GM21526 (cell line): ENCODE measurements at regions not wholly inside any gene's neighbourhood (a gene's known extent, or its start where the extent isn't known, plus 50 kb on each side); places are given as distances from the start of the nearest gene placed in this dataset.

ENCODE experiments used
- ATAC-seq: cut with Tn5 transposase; IDR thresholded peaks from one replicate; pipeline ENCODE4 v1.9.1; 2021; ENCODE audit warnings: moderate library complexity; ENCODE audit not compliant: unreplicated experiment, low FRiP score

- no peak for ATAC-seq
Measured at GRCh38 chr18:78687736-78688135, 291.9 kb upstream of the SALL3 start.

GRCh38 chr18:78688249-78688648, 291.4 kb upstream of the SALL3 start:
- ATAC-seq = no peak

GRCh38 chr18:78688916-78689315, 290.7 kb upstream of the SALL3 start:
- ATAC-seq = no peak

GRCh38 chr18:78689606-78690005, 290.0 kb upstream of the SALL3 start:
- no peak for ATAC-seq

- ATAC-seq = no peak
Measured at GRCh38 chr18:78692105-78692504, 287.5 kb upstream of the SALL3 start.

GRCh38 chr18:78693429-78693828, 286.2 kb upstream of the SALL3 start:
- ATAC-seq = no peak

GRCh38 chr18:78696698-78697435, 282.8 kb upstream of the SALL3 start:
- ATAC-seq = no peak

GRCh38 chr18:78697446-78697845, 282.2 kb upstream of the SALL3 start:
- no peak for ATAC-seq

GRCh38 chr18:78698914-78699313, 280.7 kb upstream of the SALL3 start:
- no peak for ATAC-seq

- no peak for ATAC-seq
Measured at GRCh38 chr18:78699499-78699898, 280.1 kb upstream of the SALL3 start.

GRCh38 chr18:78701771-78702396, 277.7 kb upstream of the SALL3 start:
- ATAC-seq = no peak

GRCh38 chr18:78703291-78703690, 276.3 kb upstream of the SALL3 start:
- ATAC-seq = no peak

- no peak for ATAC-seq
Measured at GRCh38 chr18:78704971-78705461, 274.6 kb upstream of the SALL3 start.

- no peak for ATAC-seq
Measured at GRCh38 chr18:78709261-78709809, 270.3 kb upstream of the SALL3 start.

- no peak for ATAC-seq
Measured at GRCh38 chr18:78711316-78711715, 268.3 kb upstream of the SALL3 start.

GRCh38 chr18:78711971-78712370, 267.6 kb upstream of the SALL3 start:
- no peak for ATAC-seq

- no peak for ATAC-seq
Measured at GRCh38 chr18:78713069-78713468, 266.5 kb upstream of the SALL3 start.

GRCh38 chr18:78713726-78714125, 265.9 kb upstream of the SALL3 start:
- no peak for ATAC-seq

GRCh38 chr18:78716022-78716421, 263.6 kb upstream of the SALL3 start:
- ATAC-seq = no peak

- no peak for ATAC-seq
Measured at GRCh38 chr18:78716581-78716980, 263.0 kb upstream of the SALL3 start.

- no peak for ATAC-seq
Measured at GRCh38 chr18:78717051-78717765, 262.4 kb upstream of the SALL3 start.
